ENCODE measurements at regions not wholly inside any gene's neighbourhood (a gene's known extent, or its start where the extent isn't known, plus 50 kb on each side); places are given as distances from the start of the nearest gene placed in this dataset.

- no peak for TF ChIP-seq CTCF (IDR thresholded peaks at IDR 0.05; ENCODE audit: low read length)
- no peak for TF ChIP-seq EZH2 (IDR thresholded peaks at IDR 0.05; ENCODE audit: borderline replicate concordance, low read length)
Observed at GRCh38 chr17:14585099-14585498, 284.2 kb downstream of the HS3ST3B1 start.
